Panc1 (cell line): ENCODE measurements at regions not wholly inside any gene's neighbourhood (a gene's known extent, or its start where the extent isn't known, plus 50 kb on each side); places are given as distances from the start of the nearest gene placed in this dataset.

Experiments
- ATAC-seq: fragments of 200-7000 bp; cut with Tn5 transposase; 2 replicates; pipeline ENCODE4 v1.9.1; 2020; ENCODE audit warnings: mild to moderate bottlenecking, moderate library complexity
- BruUV-seq: library from RNA; stranded (reverse); fragments of 400-500 nt; replicated peaks from 2 replicates; lab custom pipeline; 2021; lab: Mats Ljungman, UMichigan
- CTCF ChIA-PET: fragments of 300-600 bp; sonication (Branson Sonifier 250); formaldehyde crosslinking; loops from one replicate; lab custom pipeline; 2022; ENCODE audit warnings: antibody characterized with exemption; lab: Charles Lee
- POLR2A ChIA-PET: fragments of 300-600 bp; sonication (Branson Sonifier 250); formaldehyde crosslinking; loops from one replicate; lab custom pipeline; 2022; ENCODE audit warnings: antibody characterized with exemption; lab: Charles Lee
- DNase-seq: peaks from one replicate; pipeline ENCODE4 v3.0.0-alpha.2; 2010; ENCODE audit warnings: low read depth, low spot score
- H3K27ac ChIP-seq: 2 replicates; pipeline ENCODE4 v1.5.1; 2011; ENCODE audit warnings: mild to moderate bottlenecking, low read length, inconsistent platforms
- H3K27me3 ChIP-seq: fragments of 200-500 bp; sonication (Bioruptor generic); 2 replicates; pipeline ENCODE4 v1.6.0; 2014; ENCODE audit warnings: low read length, inconsistent platforms; ENCODE audit not compliant: control insufficient read depth, insufficient read depth
- H3K36me3 ChIP-seq: fragments of 200-500 bp; sonication (Bioruptor generic); 2 replicates; pipeline ENCODE4 v1.5.1; 2014; ENCODE audit warnings: inconsistent platforms, mild to moderate bottlenecking, low read length, moderate library complexity; ENCODE audit not compliant: control insufficient read depth, insufficient read depth
- H3K4me1 ChIP-seq: 2 replicates; pipeline ENCODE4 v1.5.1; 2011; ENCODE audit warnings: inconsistent platforms, mild to moderate bottlenecking, low read length, moderate library complexity; ENCODE audit not compliant: control insufficient read depth, insufficient read depth
- H3K4me3 ChIP-seq, 2 experiments: 2 replicates each; pipeline ENCODE4 v1.5.1; 2011 to 2012; ENCODE audit warnings: low read depth in 2 of 2, low read length in 2 of 2, mild to moderate bottlenecking in 2 of 2, inconsistent platforms in 1 of 2, moderate library complexity in 1 of 2
- H3K9me3 ChIP-seq: fragments of 200-500 bp; sonication (Bioruptor generic); 2 replicates; pipeline ENCODE4 v1.5.1; 2014; ENCODE audit warnings: low read depth, mild to moderate bottlenecking, inconsistent platforms, low read length, moderate library complexity; ENCODE audit not compliant: control insufficient read depth, insufficient read depth
- CTCF ChIP-seq: fragments of 450-650 bp; IDR thresholded peaks from 2 replicates; pipeline ENCODE4 v1.5.1; 2017; ENCODE audit warnings: mild to moderate bottlenecking
- POLR2AphosphoS5 ChIP-seq: IDR thresholded peaks from 2 replicates; pipeline ENCODE4 v1.6.1; 2012; ENCODE audit warnings: mild to moderate bottlenecking, low read depth, low read length, moderate library complexity
- REST ChIP-seq, 2 experiments: IDR thresholded peaks; 2 replicates each; pipeline ENCODE4 v1.6.1; 2011 to 2012; ENCODE audit warnings: low read depth in 2 of 2, control low read depth in 1 of 2, low read length in 1 of 2, mild to moderate bottlenecking in 1 of 2, moderate library complexity in 1 of 2; ENCODE audit not compliant: insufficient read depth in 1 of 2
- SIN3A ChIP-seq: IDR thresholded peaks from 2 replicates; pipeline ENCODE4 v1.6.1; 2012; ENCODE audit warnings: low read depth, mild to moderate bottlenecking, low read length, moderate library complexity, borderline replicate concordance; ENCODE audit not compliant: insufficient read depth
- TCF7L2 ChIP-seq: IDR thresholded peaks from 2 replicates; pipeline ENCODE4 v1.6.1; 2011; ENCODE audit warnings: mild to moderate bottlenecking, low read depth, low read length, inconsistent platforms
- in situ Hi-C: cut with HindIII; loops from 2 replicates; pipeline ENCODE4 v1.10.0; 2016; ENCODE audit warnings: low sequenced_read_pairs, low pct_unique_long_range_greater_than_20kb
- intact Hi-C: fragments of 100-400 bp; cut with micrococcal nuclease; formaldehyde crosslinking; loops from one replicate; pipeline ENCODE4 v1.10.0; 2022; ENCODE audit not compliant: unreplicated experiment

- CTCF ChIA-PET = no interaction called here
- no peaks in the 10 kb centered on the region for H3K27me3 ChIP-seq
- no peaks in the 10 kb centered on the region for H3K4me1 ChIP-seq
- ATAC-seq (no peak), DNase-seq (no peak)
- TF ChIP-seq CTCF (no peak), REST (IDR thresholded peaks at IDR 0.05; ENCODE audit: insufficient read depth in 1 of 2, low read depth in 2 of 2, low read length in 1 of 2) (no peak), SIN3A (no peak), TCF7L2 (no peak), POLR2AphosphoS5 (no peak)
- H3K36me3 ChIP-seq = no peaks in the 10 kb centered on the region
- POLR2A ChIA-PET = no interaction called here
- H3K4me3 ChIP-seq = no peak overlapping the region
- intact Hi-C loops = no loop called here
- no TSS peak for BruUV-seq
- H3K27ac ChIP-seq = no peak overlapping the region
- no peaks in the 10 kb centered on the region for H3K9me3 ChIP-seq
- in situ Hi-C loops = no loop called here
These were observed 593.8 kb upstream of the GBE1 start for GRCh38 chr3:82355228-82355627.

GRCh38 chr3:82354228-82354627 lies 592.8 kb upstream of the GBE1 start:
- no TSS peak for BruUV-seq
- no peaks in the 10 kb centered on the region for H3K9me3 ChIP-seq
- ChIA-PET POLR2A (no interaction called here), CTCF (no interaction called here)
- H3K27ac ChIP-seq = no peak overlapping the region
- DNase-seq (no peak), ATAC-seq (no peak)
- no peaks in the 10 kb centered on the region for H3K36me3 ChIP-seq
- intact Hi-C loops (no loop called here), in situ Hi-C loops (no loop called here)
- no peak overlapping the region for H3K4me3 ChIP-seq
- TF ChIP-seq TCF7L2 = no peak
- no peak for TF ChIP-seq SIN3A
- no peak for TF ChIP-seq CTCF
- TF ChIP-seq POLR2AphosphoS5 = no peak
- TF ChIP-seq REST (IDR thresholded peaks at IDR 0.05; ENCODE audit: insufficient read depth in 1 of 2, low read depth in 2 of 2, low read length in 1 of 2) = no peak
- no peaks in the 10 kb centered on the region for H3K27me3 ChIP-seq
- no peaks in the 10 kb centered on the region for H3K4me1 ChIP-seq
